KBM-7 (cell line): ENCODE measurements at regions not wholly inside any gene's neighbourhood (a gene's known extent, or its start where the extent isn't known, plus 50 kb on each side); places are given as distances from the start of the nearest gene placed in this dataset.

Experiments
- DNase-seq: peaks from one replicate; pipeline ENCODE4 v3.0.0-alpha.2; 2015
- in situ Hi-C: fragments of 300-500 bp; cut with MboI; formaldehyde crosslinking; loops from 2 replicates; pipeline ENCODE4 v1.14.3; 2020; ENCODE audit warnings: low sequenced_read_pairs, low pct_unique_long_range_greater_than_20kb, mixed read lengths

- in situ Hi-C loops = no loop called here
- DNase-seq = no peak
Measured at GRCh38 chr17:13776027-13776551, 174.4 kb upstream of the HS3ST3A1 start.

GRCh38 chr17:13777003-13777402, 175.3 kb upstream of the HS3ST3A1 start:
- in situ Hi-C loops = no loop called here
- DNase-seq = no peak

- in situ Hi-C loops = no loop called here
- no peak for DNase-seq
Measured at GRCh38 chr17:13784434-13785095, 182.8 kb upstream of the HS3ST3A1 start.

GRCh38 chr17:13785981-13786598, 184.4 kb upstream of the HS3ST3A1 start:
- DNase-seq = no peak
- in situ Hi-C loops = no loop called here

- no peak for DNase-seq
- in situ Hi-C loops = no loop called here
Measured at GRCh38 chr17:13787636-13788035, 185.9 kb upstream of the HS3ST3A1 start.

- DNase-seq = no peak
Measured at GRCh38 chr17:13788385-13788784, 186.7 kb upstream of the HS3ST3A1 start.

GRCh38 chr17:13792314-13792713, 190.6 kb upstream of the HS3ST3A1 start:
- in situ Hi-C loops = no loop called here
- DNase-seq = no peak

More at GRCh38 chr17:13788385-13788784, 186.7 kb upstream of the HS3ST3A1 start:
- in situ Hi-C loops = no loop called here

GRCh38 chr17:13793951-13794350, 192.2 kb upstream of the HS3ST3A1 start:
- in situ Hi-C loops = no loop called here
- DNase-seq = no peak

- no peak for DNase-seq
- in situ Hi-C loops = no loop called here
Measured at GRCh38 chr17:13797863-13798262, 196.1 kb upstream of the HS3ST3A1 start.

- DNase-seq = no peak
- in situ Hi-C loops = no loop called here
Measured at GRCh38 chr17:13806092-13806491, 204.4 kb upstream of the HS3ST3A1 start.

GRCh38 chr17:13807103-13807502, 205.4 kb upstream of the HS3ST3A1 start:
- in situ Hi-C loops = no loop called here
- DNase-seq = no peak

GRCh38 chr17:13812350-13812749, 210.6 kb upstream of the HS3ST3A1 start:
- in situ Hi-C loops = no loop called here
- DNase-seq = no peak

- no peak for DNase-seq
- in situ Hi-C loops = no loop called here
Measured at GRCh38 chr17:13813347-13814240, 211.9 kb upstream of the HS3ST3A1 start.

- in situ Hi-C loops = no loop called here
- DNase-seq = no peak
Measured at GRCh38 chr17:13822700-13823099, 221.0 kb upstream of the HS3ST3A1 start.

GRCh38 chr17:13825526-13826040, 223.9 kb upstream of the HS3ST3A1 start:
- no peak for DNase-seq
- in situ Hi-C loops = no loop called here

- in situ Hi-C loops = no loop called here
- DNase-seq = no peak
Measured at GRCh38 chr17:13827118-13827517, 225.4 kb upstream of the HS3ST3A1 start.

- no peak for DNase-seq
- in situ Hi-C loops = no loop called here
Measured at GRCh38 chr17:13833921-13834320, 232.2 kb upstream of the HS3ST3A1 start.

- in situ Hi-C loops = no loop called here
- no peak for DNase-seq
Measured at GRCh38 chr17:13835151-13835550, 233.4 kb upstream of the HS3ST3A1 start.

- in situ Hi-C loops = no loop called here
- DNase-seq = no peak
Measured at GRCh38 chr17:13837417-13837816, 231.9 kb upstream of the COX10 start.

GRCh38 chr17:13840254-13840653, 229.1 kb upstream of the COX10 start:
- in situ Hi-C loops = no loop called here
- DNase-seq = no peak
